Peyer's patch (tissue), 4 donors: ENCODE measurements at regions not wholly inside any gene's neighbourhood (a gene's known extent, or its start where the extent isn't known, plus 50 kb on each side); places are given as distances from the start of the nearest gene placed in this dataset.

Experiments
- POLR2A ChIP-seq, 2 donors: fragments of 450-650 bp; IDR thresholded peaks; one replicate each; pipeline ENCODE4 v1.5.1; 2017; ENCODE audit warnings: antibody characterized with exemption in 2 of 2, mild to moderate bottlenecking in 2 of 2, moderate library complexity in 2 of 2
- TF ChIP-seq, protein P1 (sequence below), 6 experiments: fragments of 450-650 bp in 4 of 6; fragments of 200-600 bp in 2 of 6; sonication (generic) in 1 of 6; IDR thresholded peaks; one replicate each; pipeline ENCODE4 v1.5.1; 2017 to 2019; ENCODE audit warnings: antibody characterized with exemption in 6 of 6, mild to moderate bottlenecking in 3 of 6, moderate library complexity in 1 of 6

- TF ChIP-seq, protein P1, sequence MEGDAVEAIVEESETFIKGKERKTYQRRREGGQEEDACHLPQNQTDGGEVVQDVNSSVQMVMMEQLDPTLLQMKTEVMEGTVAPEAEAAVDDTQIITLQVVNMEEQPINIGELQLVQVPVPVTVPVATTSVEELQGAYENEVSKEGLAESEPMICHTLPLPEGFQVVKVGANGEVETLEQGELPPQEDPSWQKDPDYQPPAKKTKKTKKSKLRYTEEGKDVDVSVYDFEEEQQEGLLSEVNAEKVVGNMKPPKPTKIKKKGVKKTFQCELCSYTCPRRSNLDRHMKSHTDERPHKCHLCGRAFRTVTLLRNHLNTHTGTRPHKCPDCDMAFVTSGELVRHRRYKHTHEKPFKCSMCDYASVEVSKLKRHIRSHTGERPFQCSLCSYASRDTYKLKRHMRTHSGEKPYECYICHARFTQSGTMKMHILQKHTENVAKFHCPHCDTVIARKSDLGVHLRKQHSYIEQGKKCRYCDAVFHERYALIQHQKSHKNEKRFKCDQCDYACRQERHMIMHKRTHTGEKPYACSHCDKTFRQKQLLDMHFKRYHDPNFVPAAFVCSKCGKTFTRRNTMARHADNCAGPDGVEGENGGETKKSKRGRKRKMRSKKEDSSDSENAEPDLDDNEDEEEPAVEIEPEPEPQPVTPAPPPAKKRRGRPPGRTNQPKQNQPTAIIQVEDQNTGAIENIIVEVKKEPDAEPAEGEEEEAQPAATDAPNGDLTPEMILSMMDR (IDR thresholded peaks at IDR 0.05): no peak
- TF ChIP-seq POLR2A (IDR thresholded peaks at IDR 0.05): no peak
Observed at GRCh38 chr1:60527567-60527966, 454.0 kb upstream of the C1orf87 start.
